Heart right ventricle (tissue), 16 donors: ENCODE measurements at regions not wholly inside any gene's neighbourhood (a gene's known extent, or its start where the extent isn't known, plus 50 kb on each side); places are given as distances from the start of the nearest gene placed in this dataset.

Source experiments
- ATAC-seq, 8 donors: fragments of 200-7000 bp; cut with Tn5 transposase; one replicate each; pipeline ENCODE4 v1.9.1; 2020; ENCODE audit warnings: mild to moderate bottlenecking in 8 of 8, moderate library complexity in 8 of 8, moderate number of reproducible peaks in 1 of 8
- DNase-seq, 2 donors: peaks; one replicate each; pipeline ENCODE4 v3.0.0-alpha.2; 2020
- H3K27ac ChIP-seq, 10 donors: fragments of 200-600 bp; sonication (generic) in 2 of 10; one replicate each; pipeline versions ENCODE4 v1.5.0 to v1.8.0; 2020 to 2022; ENCODE audit warnings: mild to moderate bottlenecking in 3 of 10
- H3K27me3 ChIP-seq, 7 donors: fragments of 200-600 bp; one replicate each; pipeline ENCODE4 v1.8.0; 2021 to 2022; ENCODE audit warnings: mild to moderate bottlenecking in 2 of 7
- H3K36me3 ChIP-seq, 9 donors: fragments of 200-600 bp; sonication (generic) in 1 of 9; one replicate each; pipeline versions ENCODE4 v1.5.0 to v1.8.0; 2020 to 2022; ENCODE audit warnings: mild to moderate bottlenecking in 2 of 9
- H3K4me1 ChIP-seq, 9 donors: fragments of 200-600 bp; sonication (generic) in 1 of 9; one replicate each; pipeline versions ENCODE4 v1.5.0 to v1.8.0; 2020 to 2022; ENCODE audit warnings: mild to moderate bottlenecking in 4 of 9
- H3K4me3 ChIP-seq, 10 donors: fragments of 200-600 bp; sonication (generic) in 2 of 10; one replicate each; pipeline versions ENCODE4 v1.5.0 to v1.8.0; 2020 to 2022; ENCODE audit warnings: mild to moderate bottlenecking in 7 of 10, moderate library complexity in 2 of 10
- H3K9me3 ChIP-seq, 11 donors: fragments of 200-600 bp in 10 of 11; sonication (generic) in 2 of 11; one replicate each; pipeline versions ENCODE4 v1.5.0 to v1.8.0; 2013 to 2022; ENCODE audit warnings: mild to moderate bottlenecking in 2 of 11, control low read depth in 1 of 11, moderate library complexity in 1 of 11
- CTCF ChIP-seq, 9 donors: fragments of 200-600 bp; sonication (generic) in 2 of 9; IDR thresholded peaks; one replicate each; pipeline versions ENCODE4 v1.5.0 to v1.8.0; 2021 to 2022; ENCODE audit warnings: antibody characterized with exemption in 9 of 9, mild to moderate bottlenecking in 5 of 9, moderate library complexity in 1 of 9
- WGBS, 2 donors: extraction: QIAGEN DNeasy Blood & Tissue Kit; methylation state at CpG; one replicate each; pipeline ENCODE4 v1.1.7; 2013; ENCODE audit warnings: inconsistent platforms in 1 of 2; 5-methylcytosine and 5-hydroxymethylcytosine counted together
- intact Hi-C, 10 donors: fragments of 100-400 bp; cut with DNase I; formaldehyde crosslinking; loops; one replicate each; pipeline versions ENCODE4 v1.11.1 to v1.14.2; 2022
- donor health status: Arrhythmogenic right ventricular cardiomyopathy.
- donor health status: ischemic (EF 13 %, LVEDD 7.1; RV severe dilation, severe dysfunction).
- donor health status: healthy with polysubstance abuse.
- donor health status: DM: no; HTN: yes; CAD: no.
- donor health status: DM: no; HTN: no; CAD: no.
- donor health status: ischemic (EF 25% LVEDD 6.9; RV normal size, moderate dysfunction).
- donor health status: ischemic (EF 25% LVEDD 5.7; RV mildly dilated, moderate dysfunction).
- donor health status: healthy.
- donor health status: DM: yes; HTN: yes; CAD: no.
- donor health status: Ischemic cardiomyopathy.
- donor health status: ischemic (EF 35%, LVEDD 5.7; RV mildly dilated, moderate dysfunction).
- donor health status: nonischemic (EF 11% LVEDD 7.7; RV severe dilation, severe dysfunction).
- donor health status: DM: yes; HTN: yes; CAD: no.
- donor health status: PGD.
- donor health status: ischemic (EF 29% LVEDD 5.4; RV normal size, mild dysfunction).
- donor health status: nonischemic (EF 23%, LVEDD 6.1; RV moderate dilation, normal function).

- Histone ChIP-seq H3K4me3 (no peak overlapping the region), H3K27me3 (no peaks in the 10 kb centered on the region), H3K9me3 (peaks cover 0 to 3% (median 0%) of the 10 kb centered on the region in 11 donors), H3K4me1 (peaks cover 0 to 19% (median 0%) of the 10 kb centered on the region in 9 donors), H3K27ac (no peak overlapping the region), H3K36me3 (no peaks in the 10 kb centered on the region)
- ATAC-seq = no peak
- TF ChIP-seq CTCF (IDR thresholded peaks at IDR 0.05) = no peak
- WGBS, 2 donors = 75 to 84% methylated on average over 2 of the region's 2 CpGs
- intact Hi-C loops = no loop called here
- DNase-seq = no peak
Observed at GRCh38 chr12:91781114-91781513, 364.5 kb downstream of the BTG1 start.

- DNase-seq = peak in 1 of 2 donors; percentile 3
- H3K4me1 ChIP-seq = peaks cover 0 to 27% (median 9%) of the 10 kb centered on the region in 9 donors
- no peak overlapping the region for H3K4me3 ChIP-seq
- intact Hi-C loops = no loop called here
- no peaks in the 10 kb centered on the region for H3K36me3 ChIP-seq
- H3K27ac ChIP-seq = peak overlapping the region in 2 of 10 donors; percentile 1 to 71
- peak in 4 of 8 donors; percentile 42 to 92 (median 59) for ATAC-seq
- H3K9me3 ChIP-seq = peaks cover 0 to 3% (median 0%) of the 10 kb centered on the region in 11 donors
- TF ChIP-seq CTCF (IDR thresholded peaks at IDR 0.05) = no peak
- no peaks in the 10 kb centered on the region for H3K27me3 ChIP-seq
- WGBS, 2 donors = 68 to 77% methylated on average over 6 of the region's 6 CpGs
Observed at GRCh38 chr12:91778938-91779400, 366.7 kb downstream of the BTG1 start.

GRCh38 chr12:91778091-91778832 lies 367.4 kb downstream of the BTG1 start:
- intact Hi-C loops = no loop called here
- Histone ChIP-seq H3K27ac (peak overlapping the region in 2 of 10 donors; percentile 1 to 71), H3K9me3 (peaks cover 0 to 3% (median 0%) of the 10 kb centered on the region in 11 donors), H3K4me1 (peaks cover 0 to 29% (median 11%) of the 10 kb centered on the region in 9 donors), H3K4me3 (no peak overlapping the region), H3K36me3 (no peaks in the 10 kb centered on the region), H3K27me3 (no peaks in the 10 kb centered on the region)
- TF ChIP-seq CTCF (IDR thresholded peaks at IDR 0.05) = no peak
- DNase-seq = no peak
- peak in 1 of 8 donors; percentile 40 for ATAC-seq
- 49 to 61% methylated on average over 3 of the region's 3 CpGs for WGBS, 2 donors

- Histone ChIP-seq H3K4me3 (no peak overlapping the region), H3K9me3 (no peaks in the 10 kb centered on the region), H3K27ac (peak overlapping the region in 1 of 10 donors; percentile 71), H3K4me1 (peaks cover 0 to 29% (median 11%) of the 10 kb centered on the region in 9 donors), H3K36me3 (no peaks in the 10 kb centered on the region), H3K27me3 (no peaks in the 10 kb centered on the region)
- ATAC-seq (no peak), DNase-seq (no peak)
- 91 to 95% methylated on average over 6 of the region's 6 CpGs for WGBS, 2 donors
- intact Hi-C loops = no loop called here
- no peak for TF ChIP-seq CTCF (IDR thresholded peaks at IDR 0.05)
Observed at GRCh38 chr12:91777268-91777992, 368.2 kb downstream of the BTG1 start.
